ENCODE measurements at regions not wholly inside any gene's neighbourhood (a gene's known extent, or its start where the extent isn't known, plus 50 kb on each side); places are given as distances from the start of the nearest gene placed in this dataset.
A peak's percentile ranks its signal among the peaks of the same experiment; 100 is the strongest.

DNA sequence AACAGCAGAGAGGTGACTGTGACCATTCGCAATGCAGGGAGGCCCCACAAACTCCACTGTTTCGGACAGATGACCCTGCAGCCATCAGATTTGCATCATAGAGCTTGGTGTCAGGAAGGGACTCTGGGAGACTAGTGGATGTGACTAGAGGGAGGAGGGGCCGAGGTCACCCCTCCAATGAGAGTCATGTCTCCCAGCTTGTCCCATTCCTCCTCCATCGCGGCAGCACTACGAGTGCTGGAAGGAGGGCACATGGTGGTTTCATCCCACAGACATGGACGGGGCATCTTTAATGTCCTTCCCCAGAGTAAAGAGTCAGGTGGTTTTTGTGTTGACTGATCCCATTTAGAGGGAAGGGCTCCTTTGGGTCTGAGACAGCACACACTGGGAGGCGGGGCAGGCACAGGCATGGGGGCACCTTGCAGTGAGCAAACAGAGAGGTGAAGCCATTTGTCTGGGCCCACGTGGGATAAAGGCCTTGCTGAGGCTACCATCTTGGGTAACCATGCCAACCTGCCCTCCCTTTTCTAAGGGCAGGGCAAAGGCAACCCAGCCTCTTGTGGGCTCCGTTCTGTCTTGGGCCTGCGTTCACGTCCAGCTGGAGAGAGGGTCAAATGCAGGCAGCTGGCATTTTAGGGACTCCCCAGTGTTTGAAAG is 208.1 kb downstream of the ASB1 start:
- DNase-seq (ENCODE audit: low read depth): no peak
- TF ChIP-seq, protein P1, sequence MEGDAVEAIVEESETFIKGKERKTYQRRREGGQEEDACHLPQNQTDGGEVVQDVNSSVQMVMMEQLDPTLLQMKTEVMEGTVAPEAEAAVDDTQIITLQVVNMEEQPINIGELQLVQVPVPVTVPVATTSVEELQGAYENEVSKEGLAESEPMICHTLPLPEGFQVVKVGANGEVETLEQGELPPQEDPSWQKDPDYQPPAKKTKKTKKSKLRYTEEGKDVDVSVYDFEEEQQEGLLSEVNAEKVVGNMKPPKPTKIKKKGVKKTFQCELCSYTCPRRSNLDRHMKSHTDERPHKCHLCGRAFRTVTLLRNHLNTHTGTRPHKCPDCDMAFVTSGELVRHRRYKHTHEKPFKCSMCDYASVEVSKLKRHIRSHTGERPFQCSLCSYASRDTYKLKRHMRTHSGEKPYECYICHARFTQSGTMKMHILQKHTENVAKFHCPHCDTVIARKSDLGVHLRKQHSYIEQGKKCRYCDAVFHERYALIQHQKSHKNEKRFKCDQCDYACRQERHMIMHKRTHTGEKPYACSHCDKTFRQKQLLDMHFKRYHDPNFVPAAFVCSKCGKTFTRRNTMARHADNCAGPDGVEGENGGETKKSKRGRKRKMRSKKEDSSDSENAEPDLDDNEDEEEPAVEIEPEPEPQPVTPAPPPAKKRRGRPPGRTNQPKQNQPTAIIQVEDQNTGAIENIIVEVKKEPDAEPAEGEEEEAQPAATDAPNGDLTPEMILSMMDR (conservative IDR thresholded peaks at IDR 0.05; ENCODE audit: low read length): no peak

DNA sequence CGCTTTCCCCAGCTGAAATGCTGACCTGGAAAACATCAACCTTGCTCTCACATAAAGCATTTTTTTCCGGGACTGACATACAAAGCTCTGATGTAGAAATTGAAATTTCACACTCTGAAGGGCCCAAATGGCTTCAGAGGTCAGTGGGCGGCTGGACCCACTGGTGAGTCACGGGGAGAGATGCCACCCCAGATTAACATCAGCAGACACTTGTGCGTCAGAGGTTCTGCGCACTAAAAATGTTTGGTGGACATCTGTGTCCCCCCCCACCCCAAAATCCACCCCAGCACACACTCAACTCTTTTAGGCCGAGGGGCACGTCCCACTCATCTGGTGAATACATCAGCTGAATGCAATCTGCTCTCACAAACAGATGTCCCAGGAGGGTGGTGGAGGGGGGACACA is 208.9 kb downstream of the ASB1 start:
- TF ChIP-seq, protein P1 (conservative IDR thresholded peaks at IDR 0.05; ENCODE audit: low read length): no peak
- H3K4me3 ChIP-seq (ENCODE audit: low read length): no peak overlapping the region
- DNase-seq (ENCODE audit: low read depth): peak; percentile 84

More for the DNA sequence above, 208.1 kb downstream of the ASB1 start:
- no peak overlapping the region for H3K4me3 ChIP-seq (ENCODE audit: low read length)

DNA sequence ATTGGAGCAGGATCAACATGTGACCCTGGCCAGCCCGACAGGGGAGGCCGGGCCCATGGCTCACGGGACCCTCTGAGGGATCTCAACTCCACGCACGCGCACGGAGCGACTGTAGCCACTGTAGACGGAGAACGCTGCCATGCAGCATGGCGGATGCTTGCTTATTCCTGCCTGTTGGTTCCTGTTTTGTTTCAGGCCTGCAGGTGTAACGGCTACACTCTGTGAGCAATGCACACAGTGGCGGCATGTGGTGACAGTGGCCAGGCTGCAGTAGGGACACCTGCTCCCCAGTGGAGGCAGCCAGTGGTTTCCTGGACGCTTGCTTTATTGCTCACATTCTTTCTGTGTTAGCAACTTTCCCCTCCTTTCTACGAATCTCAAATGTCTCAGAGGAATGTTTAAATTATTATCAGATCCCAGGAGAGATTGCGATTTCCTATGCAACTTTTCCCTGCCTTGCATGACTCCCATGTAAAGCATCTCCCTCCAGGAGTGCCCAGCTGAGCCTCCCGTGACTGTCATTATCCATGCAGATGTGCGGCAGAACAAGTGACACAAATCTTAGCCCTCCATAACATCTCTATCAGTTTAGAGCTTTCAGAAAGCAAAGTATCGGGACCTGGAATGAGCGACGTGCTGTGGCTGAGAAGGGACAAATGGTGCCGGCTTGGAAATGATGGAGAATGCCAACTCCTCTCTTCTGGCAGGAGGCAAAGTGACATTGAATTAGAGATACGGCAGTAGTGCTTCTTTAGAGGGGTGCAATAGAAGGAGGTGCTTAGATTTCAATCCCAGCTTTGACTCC is 209.7 kb downstream of the ASB1 start:
- TF ChIP-seq, protein P1 (conservative IDR thresholded peaks at IDR 0.05; ENCODE audit: low read length): peak; percentile 23; the same call in 1 of the 2 replicates
- peak; percentile 92 for DNase-seq (ENCODE audit: low read depth)
- H3K4me3 ChIP-seq (ENCODE audit: low read length): peak overlapping the region; percentile 20; the same call in 1 of the 2 replicates

DNA sequence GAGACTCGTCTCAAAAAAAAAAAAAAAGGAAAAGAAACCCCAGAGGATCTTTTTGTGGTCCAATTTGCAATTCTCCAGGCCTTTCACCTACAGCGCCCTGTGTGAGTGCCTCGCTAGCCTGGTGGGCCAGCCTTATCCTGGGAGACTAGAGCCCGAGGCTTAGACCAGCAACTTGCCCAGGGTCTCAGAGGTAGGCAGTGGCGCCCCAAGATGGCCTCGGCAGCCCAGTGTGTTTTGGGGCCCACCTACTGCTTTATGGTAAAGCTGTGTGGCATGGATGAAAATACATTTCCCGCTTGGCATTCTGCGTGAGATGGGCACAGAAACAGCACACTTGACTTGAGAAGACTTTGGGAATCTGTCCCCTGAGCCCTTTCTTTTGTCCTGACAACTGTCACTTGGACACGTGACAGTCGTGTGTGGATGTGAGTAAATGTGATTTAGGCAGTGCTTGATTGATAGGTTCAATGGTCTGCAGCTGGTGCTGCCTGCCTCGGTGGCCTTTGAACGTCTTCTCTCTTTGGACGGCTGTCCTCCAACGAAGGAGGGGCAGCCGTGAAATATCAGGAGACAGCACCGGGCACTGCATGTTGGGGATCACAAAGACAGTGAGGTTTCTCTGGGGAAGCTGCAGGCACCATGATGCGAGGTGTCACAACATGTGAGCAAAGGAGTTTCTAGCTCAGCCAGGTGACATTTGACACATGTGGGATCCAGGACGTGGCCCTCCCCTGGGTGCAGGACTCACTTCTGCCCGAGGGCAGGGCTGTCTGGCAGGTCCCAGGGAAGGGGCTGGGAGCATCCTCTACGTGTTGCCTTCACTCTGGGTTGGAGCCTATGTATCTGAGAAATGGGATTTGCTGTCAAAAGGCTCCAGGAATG is 209.5 kb upstream of the TWIST2 start:
- no peak for DNase-seq (ENCODE audit: low read depth)
- no peak overlapping the region for H3K4me3 ChIP-seq (ENCODE audit: low read length)
- TF ChIP-seq, protein P1 (conservative IDR thresholded peaks at IDR 0.05; ENCODE audit: low read length): no peak

DNA sequence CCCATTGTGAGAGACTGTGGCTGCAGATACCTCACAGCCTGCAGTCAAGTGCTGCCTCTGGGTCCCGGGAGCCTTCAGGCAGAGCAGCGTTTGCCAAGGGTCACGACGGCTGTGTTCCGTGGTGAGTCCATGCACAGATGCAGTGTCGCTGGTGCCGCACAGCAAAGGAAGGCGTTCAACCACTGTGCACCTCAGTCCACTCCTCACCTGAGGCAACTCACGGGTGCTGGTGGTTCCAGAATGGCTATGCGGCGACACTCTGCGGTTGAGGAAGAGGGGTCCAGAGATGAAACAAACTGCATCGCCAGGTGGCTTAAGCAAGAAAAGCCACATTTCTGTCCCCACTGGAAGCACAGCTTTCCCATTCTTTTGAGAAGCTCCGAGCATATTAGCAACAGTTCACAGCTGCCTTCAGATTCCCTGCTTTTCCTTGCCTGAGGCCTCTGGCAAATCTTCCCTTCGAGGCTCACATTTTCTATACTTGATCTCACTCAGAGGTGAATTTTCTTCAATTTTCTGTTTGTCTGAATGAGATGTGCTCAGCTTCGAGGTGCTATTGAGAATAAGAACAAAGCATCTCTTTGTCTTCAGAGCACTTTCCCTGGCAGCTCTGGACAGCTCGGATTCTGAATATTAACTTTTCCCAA is 208.8 kb upstream of the TWIST2 start:
- H3K4me3 ChIP-seq (ENCODE audit: low read length): no peak overlapping the region
- TF ChIP-seq, protein P1 (conservative IDR thresholded peaks at IDR 0.05; ENCODE audit: low read length): no peak
- DNase-seq (ENCODE audit: low read depth): no peak

DNA sequence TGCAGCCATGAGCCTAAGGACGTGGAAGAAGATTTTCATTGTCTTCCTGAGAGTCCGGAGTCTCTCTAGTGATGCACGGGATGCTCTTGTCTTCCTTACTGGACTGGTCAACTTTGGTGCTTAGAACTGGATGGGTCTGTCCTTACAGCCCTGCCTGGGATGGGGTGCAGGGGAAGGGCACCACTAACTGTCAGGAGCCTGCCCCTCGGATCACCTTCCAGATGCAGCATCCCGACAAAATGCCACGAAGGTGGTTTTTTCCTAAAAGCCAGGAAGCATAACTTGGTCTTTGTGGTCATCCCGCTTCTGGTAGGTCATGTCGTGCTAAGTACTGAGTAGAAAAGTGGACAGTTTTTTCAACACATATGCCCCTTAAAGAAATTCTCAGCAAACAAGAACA is 207.4 kb upstream of the TWIST2 start:
- TF ChIP-seq, protein P1 (conservative IDR thresholded peaks at IDR 0.05; ENCODE audit: low read length): no peak
- no peak overlapping the region for H3K4me3 ChIP-seq (ENCODE audit: low read length)
- DNase-seq (ENCODE audit: low read depth): no peak

Data from AG10803 (cell line).